Endothelial cell of hepatic sinusoid (primary cell): ENCODE measurements at regions not wholly inside any gene's neighbourhood (a gene's known extent, or its start where the extent isn't known, plus 50 kb on each side); places are given as distances from the start of the nearest gene placed in this dataset.
"Not testable (repeated sequence)": the region's sequence is repeated elsewhere in the genome, so short reads cannot be mapped to it uniquely, and the experiment has no call there.

Experiments
- in situ Hi-C: cut with HindIII; loops from 2 replicates; pipeline ENCODE4 v1.10.0; 2017; ENCODE audit warnings: low sequenced_read_pairs

DNA sequence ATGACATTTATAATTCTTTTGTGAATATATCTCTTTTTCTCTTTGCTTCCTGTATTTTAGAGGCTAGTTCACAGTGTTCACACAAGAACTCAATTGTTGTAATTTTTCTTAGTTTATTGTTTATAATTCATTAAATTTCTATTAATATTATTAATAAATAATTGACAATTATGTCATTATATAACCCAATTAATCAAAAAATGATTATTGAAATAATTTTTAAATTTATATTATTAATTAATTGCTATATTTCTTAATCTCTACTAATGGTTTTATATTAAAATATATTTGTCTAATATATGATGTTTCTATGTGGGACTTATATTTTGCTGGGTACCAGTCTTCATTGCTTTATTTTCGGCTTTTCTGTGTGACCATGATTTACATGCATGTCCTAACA lies 618.4 kb downstream of the CDH9 start:
- in situ Hi-C loops, result no loop called here

DNA sequence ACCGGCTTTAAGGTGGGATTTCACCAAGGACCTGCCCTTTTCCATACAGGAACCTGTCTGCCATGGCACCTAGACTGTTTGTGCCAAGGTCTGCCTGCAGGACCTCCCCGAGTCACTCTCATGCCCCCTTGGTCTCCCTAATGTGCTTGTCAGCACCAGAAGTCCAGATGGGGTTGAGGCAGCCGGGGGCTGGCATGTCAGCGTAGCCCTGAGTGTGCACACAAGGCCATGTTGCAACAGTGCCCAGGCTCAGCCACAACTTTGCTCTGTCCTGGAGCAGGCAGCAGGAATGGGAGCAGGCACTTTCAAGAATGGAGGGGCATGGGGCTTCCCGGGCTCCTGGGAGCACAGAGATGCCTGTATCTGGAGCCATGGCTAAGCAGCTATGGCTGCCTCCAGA lies 621.5 kb downstream of the CDH9 start:
- in situ Hi-C loops, result no loop called here

DNA sequence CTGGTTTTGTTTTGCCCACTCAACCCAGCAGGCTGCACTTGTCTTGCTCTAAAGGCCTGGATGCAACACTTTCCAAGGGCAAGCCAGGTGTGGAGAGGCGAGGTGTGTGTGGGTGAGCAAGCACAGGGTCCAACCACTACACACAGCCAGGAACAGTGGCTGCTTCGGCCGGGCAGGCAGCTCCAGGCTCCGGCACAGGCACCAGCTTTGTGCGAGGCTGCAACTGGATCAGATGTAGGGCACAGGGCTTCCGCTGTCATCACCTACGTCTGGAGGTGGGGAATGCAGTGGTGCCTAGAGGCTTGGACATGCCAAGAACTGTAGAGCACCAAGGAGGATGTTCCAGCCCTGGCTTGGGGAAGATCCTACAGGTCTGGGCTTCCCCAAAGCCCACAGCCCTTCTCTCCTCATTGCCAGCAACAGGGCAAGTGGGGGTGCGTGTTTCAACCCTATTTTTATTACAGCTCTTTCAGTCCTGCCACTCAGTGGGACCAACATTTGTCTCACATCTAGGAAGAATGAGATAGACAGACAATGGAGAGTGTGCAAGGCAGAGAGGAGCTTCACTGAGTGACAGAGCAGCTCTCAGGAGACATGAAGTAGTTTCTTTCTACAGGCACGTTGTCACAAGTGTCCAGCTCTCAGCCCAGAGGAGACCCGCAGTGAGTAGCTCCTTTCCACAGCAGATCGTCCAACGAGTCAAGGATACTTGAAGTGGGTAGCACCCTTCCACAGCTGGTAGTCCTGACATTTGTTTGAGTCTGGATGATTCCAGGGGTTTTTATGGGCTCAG lies 622.2 kb downstream of the CDH9 start:
- in situ Hi-C loops, result no loop called here

DNA sequence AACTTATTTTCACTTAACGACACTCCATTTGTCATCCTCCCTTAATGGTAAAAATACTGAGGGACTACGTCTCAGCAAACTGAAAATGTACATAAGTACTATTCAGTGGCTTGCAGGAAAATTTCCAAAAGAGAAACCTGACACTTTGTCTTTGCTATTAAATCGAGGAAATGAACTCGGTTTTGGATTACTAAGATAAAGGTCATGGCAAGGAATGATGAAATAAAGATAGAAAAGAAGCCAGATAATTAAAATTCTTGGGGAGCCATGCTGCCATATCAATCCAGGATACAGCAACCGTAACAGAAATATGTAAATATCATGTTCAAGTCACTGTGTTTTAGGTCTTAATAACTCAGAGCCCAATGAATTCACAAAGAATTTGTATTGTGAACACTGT lies 647.8 kb downstream of the CDH9 start:
- in situ Hi-C loops, result no loop called here

GRCh38 chr5:26388976-26389375 lies 649.4 kb downstream of the CDH9 start:
- in situ Hi-C loops, result no loop called here

DNA sequence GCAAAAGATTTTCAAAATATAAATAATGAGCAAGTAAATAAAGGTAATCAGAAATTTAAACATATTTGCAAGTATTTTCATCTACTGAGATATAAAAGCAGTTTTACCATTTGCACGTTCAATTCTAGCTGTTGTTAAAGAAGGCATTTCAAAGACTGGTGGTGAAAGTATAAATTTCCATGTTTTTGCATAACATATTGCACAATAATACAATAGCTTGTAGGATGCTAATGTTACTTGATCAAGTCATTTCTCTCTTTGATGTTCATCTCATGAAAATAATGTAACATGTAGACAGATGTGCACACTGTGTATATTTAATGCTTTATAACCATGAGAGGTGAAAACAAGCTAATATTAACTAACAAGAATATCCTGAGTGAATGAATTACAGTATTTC lies 651.9 kb downstream of the CDH9 start:
- in situ Hi-C loops, result no loop called here

GRCh38 chr5:26364624-26365023 lies 673.8 kb downstream of the CDH9 start:
- in situ Hi-C loops, result not testable (repeated sequence)

DNA sequence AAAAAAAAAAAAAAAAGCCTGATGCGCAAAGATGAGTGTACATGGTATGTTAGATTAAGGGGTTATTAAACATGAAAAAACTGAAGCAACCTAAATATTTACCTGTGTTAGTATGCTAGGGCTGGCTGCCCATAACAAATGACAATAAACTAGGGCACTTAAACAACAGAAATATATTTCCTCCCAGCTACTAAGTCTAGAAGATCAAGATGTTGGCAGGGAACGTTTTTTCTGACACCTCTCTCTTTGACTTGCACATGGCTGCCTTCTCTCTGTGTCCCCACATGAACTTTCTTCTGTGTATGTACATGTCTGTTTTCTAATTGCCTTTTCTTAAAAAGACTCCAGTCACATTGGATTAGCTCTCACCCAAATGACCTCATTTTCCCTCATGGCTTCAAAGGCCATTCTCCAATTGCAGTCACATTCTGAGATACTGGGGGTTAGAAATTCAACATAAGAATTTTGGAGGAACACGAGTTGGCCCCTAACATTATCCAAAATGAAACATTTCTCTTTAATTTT lies 694.5 kb downstream of the CDH9 start:
- in situ Hi-C loops, result no loop called here

DNA sequence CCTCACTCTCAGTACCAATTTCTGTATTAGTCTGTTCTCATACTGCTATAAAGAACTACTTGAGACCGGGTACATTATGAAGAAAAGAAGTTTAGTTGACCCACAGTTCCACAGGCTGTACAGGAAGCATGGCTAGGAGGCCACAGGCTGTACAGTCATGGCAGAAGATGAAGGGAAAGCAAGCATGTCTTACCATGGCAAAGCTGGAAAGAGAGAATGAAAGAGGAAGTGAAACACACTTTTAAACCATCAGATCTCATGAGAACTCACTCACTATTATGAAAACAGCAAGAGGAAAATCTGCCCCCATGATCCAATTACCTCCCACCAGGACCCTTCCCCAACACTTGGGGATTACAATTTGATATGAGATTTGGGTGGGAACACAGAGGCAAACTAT lies 698.8 kb downstream of the CDH9 start:
- in situ Hi-C loops, result no loop called here

DNA sequence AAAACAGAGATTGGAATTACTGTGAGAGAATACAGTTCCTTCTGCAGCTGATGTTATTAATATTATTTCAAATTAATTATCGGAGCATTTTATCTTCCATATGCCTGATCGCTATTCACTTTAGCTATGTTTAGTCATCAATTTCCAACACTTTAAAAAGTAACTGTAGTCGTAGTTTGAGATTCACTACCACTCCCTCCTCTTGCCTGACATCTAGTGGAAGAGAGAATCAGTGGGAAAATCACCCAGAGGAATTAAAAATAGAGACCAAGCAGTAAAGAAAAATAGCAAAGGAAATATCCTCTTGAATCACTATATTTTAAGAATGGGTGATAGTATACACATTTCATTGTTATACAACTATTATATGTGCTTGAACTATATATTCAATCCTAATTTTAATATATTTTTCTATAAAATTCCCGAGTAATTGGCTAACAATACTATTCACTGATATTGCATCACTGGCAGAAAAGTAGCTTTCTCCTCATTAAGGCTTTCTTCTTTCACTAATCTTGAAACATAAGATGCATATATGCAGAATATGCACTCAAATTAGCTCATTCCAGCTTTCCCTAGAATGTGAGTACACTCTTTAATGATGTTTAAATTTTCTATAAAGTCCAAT lies 708.7 kb downstream of the CDH9 start:
- in situ Hi-C loops, result no loop called here

DNA sequence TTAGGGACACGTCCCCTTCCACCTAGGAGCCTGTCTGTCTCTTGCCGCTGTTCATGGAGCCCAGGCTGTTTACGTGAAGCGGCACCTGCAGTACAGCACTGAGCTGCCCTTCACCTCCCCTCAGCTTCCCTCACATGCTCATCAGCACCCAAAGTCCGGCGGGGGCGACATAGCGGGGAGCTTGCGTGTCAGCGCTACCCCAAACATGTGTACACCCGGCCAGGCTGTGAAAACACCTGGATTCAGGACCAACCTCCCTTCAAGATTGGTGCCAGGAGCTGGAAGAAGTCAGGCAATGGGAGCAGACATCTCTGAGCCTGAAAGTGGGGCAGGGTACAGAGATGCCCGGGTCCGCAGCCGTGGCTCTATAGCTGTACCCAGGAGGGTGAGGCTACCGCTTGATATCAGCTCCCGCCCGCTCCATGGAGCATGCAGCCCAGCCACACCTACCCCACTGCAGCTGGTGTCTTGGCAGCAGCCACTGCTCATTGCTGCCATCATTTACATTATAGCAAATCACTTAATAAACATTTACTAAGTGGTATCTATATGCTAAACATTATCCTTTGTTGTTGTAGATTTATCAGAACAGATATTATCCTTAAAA lies 712.1 kb downstream of the CDH9 start:
- in situ Hi-C loops, result no loop called here

GRCh38 chr5:26325432-26325831 lies 713.0 kb downstream of the CDH9 start:
- in situ Hi-C loops, result not testable (repeated sequence)

DNA sequence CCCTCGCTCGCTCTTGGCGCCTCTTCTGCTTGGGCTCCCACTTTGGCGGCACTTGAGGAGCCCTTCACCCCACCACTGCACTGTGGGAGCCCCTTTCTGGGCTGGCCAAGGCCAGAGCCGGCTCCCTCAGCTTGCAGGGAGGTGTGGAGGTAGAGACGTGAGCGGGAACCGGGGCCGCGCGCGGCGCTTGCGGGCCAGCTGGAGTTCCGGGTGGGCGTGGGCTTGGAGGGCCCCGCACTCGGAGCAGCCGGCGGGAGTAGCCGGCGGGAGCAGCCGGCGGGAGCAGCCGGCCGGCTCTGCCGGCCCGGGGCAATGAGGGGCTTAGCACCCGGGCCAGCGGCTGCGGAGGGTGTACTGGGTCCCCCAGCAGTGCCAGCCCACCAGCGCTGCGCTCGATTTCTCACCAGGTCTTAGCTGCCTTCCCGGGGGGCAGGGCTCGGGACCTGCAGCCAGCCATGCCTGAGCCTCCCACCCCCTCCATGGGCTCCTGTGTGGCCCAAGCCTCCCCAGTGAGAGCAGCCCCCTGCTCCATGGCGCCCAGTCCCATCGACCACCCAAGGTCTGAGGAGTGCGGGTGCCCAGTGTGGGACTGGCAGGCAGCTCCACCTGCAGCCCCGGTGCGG lies 714.0 kb downstream of the CDH9 start:
- in situ Hi-C loops, result not testable (repeated sequence)

DNA sequence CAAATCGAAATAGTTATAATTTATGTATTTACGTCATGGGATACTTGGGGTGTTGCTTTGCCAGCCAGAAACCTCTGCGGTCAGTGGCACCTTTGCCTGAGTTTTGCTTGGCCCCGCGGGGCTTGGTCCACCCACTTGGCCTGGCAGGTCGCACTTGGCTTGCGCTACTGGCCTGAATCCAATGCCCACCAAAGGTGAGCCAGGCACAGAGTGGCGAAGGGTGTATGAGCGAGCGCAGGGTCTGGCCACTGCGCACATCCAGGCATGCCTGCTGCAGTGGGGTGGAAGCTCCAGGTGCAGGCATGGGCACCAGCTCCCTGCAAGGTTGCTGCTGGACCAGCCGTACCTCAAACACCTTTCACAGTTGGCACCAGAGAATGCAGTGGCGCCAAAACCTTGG lies 714.6 kb downstream of the CDH9 start:
- in situ Hi-C loops, result no loop called here

DNA sequence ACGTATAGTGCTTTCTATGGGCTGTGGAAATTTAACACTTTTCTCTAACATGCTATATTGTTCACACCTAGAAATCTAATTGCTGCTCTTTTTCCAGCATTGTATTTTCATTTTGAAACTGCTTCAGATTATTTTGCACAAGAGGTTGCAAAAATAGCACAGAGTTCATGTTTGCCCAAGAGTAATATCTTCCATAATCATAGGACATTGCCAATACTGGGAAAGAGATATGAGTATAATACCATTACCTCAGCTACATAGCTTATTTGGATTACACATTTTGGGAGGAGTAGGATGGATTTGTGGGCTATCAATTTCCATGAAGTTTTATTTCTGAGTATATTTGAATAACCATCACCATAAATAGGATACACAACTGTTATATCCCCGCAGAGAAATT lies 717.1 kb downstream of the CDH9 start:
- in situ Hi-C loops, result no loop called here

DNA sequence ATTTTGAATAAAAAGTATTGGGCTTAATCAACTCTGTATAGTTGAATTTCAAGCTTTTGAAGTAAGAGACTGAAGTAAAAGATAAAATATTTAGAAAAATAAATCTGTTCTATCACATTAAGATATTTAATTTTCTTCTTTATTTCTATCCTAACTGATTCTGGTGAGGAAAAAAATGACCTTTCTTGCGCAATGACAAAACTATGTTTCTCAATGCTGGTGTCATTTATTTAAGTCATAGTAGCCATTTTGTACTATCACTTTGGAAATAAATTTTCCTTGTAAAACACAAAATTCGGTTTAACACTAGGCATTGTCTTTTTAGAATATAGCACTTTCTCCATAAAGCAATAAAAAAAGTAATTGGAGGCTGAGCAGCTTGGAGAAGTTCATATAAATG lies 728.0 kb downstream of the CDH9 start:
- in situ Hi-C loops, result no loop called here

- in situ Hi-C loops, result no loop called here
Observed at GRCh38 chr5:26295541-26295940, 742.8 kb downstream of the CDH9 start.

- in situ Hi-C loops, result no loop called here
Observed at GRCh38 chr5:26282190-26282589, 756.2 kb downstream of the CDH9 start.

GRCh38 chr5:26278078-26278477 lies 760.3 kb downstream of the CDH9 start:
- in situ Hi-C loops, result no loop called here

GRCh38 chr5:26259081-26259480 lies 779.3 kb downstream of the CDH9 start:
- in situ Hi-C loops, result no loop called here

- in situ Hi-C loops, result no loop called here
Observed at GRCh38 chr5:26245321-26245720, 793.1 kb downstream of the CDH9 start.

GRCh38 chr5:26239588-26239987 lies 798.8 kb downstream of the CDH9 start:
- in situ Hi-C loops, result no loop called here
